GM21619 (cell line): ENCODE measurements at regions not wholly inside any gene's neighbourhood (a gene's known extent, or its start where the extent isn't known, plus 50 kb on each side); places are given as distances from the start of the nearest gene placed in this dataset.

Experiments
- ATAC-seq: cut with Tn5 transposase; IDR thresholded peaks from one replicate; pipeline ENCODE4 v1.9.1; 2021; ENCODE audit not compliant: unreplicated experiment

DNA sequence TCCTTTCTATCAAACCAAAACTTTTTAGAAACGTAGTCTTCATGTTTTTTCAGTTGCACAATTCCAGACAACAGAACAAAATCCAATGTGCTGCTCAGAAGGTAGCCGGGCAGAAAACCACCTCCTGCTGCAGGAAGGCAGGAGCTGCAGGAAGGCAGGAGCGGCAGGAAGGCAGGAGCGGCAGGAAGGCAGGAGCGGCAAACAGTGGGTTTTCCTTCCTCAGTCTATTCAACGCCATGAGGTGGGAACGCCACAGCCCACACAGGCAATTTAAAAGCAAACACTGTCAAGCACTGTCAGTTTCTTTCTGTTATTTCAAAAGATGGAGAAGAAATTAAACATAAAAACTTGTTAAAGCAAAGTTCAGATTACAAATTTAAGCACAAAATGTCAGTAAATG lies 601.2 kb upstream of the SALL3 start:
- ATAC-seq, result no peak

DNA sequence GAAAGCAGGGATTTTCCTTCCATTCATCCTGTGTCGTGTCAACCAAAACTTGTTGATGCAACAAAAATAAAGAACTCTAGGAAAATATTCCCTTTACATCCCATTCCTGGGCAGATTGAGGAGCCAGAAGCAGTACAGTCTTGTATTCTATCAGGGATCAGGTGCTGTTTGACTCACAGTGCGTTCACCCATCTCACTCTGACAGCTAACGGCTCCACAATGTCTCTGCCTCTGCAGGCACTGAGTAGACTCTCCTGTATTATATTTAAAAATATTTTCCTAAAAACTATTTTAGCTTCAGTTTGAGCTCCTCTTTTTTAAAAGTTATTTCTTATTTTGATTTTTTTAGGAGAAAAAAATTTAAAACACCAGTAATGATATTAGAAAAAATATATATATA lies 600.6 kb upstream of the SALL3 start:
- ATAC-seq, result no peak

DNA sequence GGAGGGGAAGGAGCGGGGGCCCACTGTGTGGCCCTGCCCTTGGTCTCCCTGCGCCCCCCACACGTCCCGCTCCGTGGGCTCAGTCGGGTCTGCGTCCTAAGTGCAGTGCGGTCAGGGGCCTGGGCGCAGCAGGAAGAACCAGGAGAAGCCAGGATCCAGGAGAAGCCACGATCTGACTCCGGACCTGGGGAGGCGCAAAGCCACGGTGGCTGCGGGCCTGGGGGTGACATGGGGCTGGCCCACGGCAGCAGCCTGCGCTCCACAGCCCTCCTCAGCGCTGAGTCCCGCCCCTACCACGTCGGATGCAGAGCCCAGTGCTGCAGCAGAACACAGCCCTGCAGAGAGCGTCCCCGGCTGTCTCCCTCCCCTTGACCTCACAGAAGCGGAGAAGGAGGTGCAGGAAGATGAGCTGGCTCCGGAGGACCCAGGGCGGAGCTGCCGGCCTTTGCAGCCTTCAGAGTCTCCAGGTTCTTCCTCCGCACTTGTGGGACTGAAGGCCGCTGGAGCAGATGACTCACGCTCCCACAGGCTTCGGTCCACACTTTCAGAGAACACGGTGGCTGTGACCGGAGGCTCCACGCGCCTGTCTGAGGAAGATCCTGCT lies 589.2 kb upstream of the SALL3 start:
- no peak for ATAC-seq

DNA sequence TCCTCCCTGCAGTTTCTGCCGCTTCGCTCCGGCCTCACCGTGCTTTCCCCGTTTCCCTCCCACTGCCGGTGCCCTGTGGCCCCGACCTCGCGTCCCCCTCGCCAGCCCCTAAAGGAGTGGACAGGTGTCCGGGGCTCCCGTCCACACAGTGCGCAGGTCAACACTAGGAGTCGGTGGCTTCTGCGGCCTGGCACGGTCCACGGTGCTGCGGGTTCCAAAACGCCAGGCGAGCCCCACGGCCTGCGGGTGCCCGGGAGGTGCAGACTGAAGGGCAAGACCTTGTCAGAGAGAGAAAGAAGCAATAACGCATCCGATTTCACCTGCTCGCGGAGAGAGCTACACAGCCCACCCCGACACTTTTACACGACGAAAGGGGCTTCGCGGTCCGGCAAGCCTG lies 588.7 kb upstream of the SALL3 start:
- ATAC-seq, result no peak

DNA sequence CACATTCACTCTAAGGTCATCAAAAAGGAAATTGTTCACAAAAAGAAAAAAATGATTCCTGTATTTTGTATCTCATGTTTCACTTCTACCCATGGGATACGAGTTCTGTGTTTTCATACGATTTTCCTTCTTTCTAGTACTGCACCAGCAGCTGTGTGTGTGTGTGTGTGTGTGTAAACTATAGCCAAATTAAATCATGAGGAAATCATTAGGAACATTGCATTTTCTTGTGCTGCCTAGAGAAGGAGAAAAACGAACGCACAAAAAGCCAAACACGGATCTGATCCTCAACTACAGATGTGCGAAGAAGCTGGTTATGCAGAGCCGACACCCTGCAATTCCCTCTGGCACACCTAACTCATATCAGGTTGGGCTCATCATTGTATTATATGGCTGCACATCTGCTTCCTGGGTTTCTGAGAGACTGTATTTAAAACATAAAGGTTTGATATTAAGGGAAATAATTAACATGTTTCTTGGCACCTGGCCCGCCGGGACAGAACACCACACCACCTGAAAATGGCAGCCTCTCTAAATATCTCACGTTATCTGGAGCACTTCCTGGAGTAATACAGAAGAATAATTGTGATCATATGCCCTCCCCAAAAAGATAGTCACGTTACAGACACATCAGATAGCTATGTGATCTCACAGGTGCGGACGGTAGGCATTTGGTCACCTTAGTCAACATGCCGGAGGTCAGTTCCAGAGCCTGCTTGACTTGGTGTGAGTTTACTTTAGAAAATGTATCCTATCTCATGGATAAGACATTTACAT lies 586.3 kb upstream of the SALL3 start:
- no peak for ATAC-seq

DNA sequence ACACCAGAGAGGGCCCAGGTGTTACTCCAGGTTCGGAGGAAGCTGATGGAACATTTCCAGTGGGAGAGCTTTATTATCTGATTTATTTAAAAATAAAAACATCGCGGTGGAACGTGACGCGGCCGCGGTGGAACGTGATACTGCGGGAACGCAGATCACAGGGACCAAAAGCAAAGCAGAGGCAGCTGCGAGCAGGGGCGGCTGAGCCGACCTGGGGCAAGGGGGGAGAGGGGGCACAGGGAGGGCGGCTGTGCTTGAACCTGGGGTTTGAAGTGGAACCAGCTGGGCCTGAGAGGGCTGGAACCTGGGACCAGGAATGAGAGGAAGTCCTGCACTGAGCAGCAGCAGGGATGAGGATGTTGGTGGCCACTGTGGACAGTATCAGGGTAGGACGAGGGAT lies 583.5 kb upstream of the SALL3 start:
- no peak for ATAC-seq

DNA sequence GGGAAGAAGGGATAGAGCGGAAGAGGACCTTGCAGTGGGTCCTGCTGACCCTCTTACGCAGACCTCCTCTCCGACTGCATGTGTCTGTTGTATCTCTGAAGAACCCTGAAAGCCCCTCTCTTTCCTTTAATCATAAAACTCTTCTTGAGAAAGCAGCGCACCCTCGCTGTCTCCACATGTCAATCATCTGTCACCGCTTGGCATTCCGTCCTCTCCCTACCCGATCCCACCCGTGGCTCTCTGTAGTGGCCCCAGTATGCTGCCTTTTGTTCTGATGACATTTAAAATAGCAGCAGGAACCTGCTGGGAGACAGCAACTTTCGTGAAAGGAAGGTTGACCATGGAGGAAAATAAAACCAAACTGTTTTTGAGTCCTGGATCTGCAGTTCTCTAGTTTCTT lies 582.9 kb upstream of the SALL3 start:
- ATAC-seq, result no peak

DNA sequence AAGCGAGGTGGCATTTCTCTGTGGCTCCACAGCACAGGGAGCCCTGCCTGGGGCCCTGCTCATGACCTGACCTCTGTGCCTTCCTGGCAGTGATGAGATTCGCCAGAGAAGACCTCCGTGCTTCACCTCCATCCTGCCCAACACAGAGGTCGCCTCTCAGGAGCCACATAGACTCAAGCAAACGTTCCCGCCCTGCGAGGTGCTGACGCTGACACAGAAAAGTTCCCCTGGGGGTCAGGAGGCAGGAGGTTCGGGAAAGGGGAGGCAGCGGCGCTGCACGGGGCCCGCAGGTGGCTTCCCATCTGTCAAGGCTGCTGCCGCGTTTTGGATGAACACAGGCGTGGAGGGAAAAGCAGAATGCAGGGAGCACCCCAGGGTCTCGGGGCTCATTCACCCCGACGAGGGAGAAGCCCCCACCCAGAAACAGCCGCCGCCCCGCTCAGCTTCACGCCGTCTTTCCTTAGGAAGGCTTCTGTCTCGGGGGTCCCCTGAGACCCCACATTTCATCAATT lies 579.6 kb upstream of the SALL3 start:
- no peak for ATAC-seq

DNA sequence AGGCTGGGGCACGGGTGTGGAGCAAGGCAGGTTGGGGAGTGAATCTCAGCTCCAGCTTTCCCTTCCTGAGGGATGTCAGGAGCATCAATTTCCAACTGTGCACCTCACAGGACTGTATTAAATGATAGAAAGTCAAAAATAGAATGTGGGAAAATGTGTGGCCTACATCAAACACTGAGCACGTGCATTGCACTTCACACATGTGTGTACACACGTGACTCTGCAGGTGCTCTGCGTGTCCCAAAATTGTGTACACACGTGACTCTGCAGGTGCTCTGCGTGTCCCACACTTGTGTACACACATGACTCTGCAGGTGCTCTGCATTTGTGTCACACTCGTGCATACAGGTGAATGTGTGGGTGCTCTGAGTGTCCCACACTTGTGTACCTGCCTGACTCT lies 577.2 kb upstream of the SALL3 start:
- no peak for ATAC-seq

DNA sequence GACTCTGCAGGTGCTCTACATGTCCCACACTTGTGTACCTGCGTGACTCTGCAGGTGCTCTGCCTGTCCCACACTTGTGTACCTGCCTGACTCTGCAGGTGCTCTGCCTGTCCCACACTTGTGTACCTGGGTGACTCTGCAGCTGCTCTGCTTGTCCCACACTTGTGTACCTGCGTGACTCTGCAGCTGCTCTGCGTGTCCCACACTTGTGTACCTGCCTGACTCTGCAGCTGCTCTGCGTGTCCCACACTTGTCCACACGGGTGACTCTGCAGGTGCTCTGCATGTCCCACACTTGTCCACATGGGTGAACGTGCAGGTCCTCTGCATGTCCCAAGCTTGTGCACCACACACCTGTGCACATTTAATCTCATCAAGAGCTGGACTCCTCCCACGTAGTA lies 576.7 kb upstream of the SALL3 start:
- no peak for ATAC-seq

DNA sequence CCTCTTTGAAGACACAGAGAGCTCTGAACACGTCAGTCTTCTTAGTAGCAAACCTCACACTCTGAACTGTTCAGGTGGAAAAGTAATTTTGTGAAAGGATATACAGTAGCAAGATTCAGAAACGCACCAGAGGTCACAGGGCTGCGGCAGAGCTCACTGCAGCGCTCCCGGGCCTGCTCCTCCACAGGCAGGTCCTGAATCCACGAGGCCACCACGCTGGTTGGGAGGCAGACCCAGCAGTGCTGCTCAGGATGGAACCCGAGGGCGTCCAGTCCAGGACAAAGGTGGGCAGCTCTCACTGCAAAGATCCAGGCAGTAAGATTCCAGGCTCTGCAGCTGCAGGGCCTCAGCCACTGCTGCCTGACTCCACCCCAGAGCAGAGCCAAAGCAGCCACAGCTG lies 576.2 kb upstream of the SALL3 start:
- ATAC-seq, result no peak

DNA sequence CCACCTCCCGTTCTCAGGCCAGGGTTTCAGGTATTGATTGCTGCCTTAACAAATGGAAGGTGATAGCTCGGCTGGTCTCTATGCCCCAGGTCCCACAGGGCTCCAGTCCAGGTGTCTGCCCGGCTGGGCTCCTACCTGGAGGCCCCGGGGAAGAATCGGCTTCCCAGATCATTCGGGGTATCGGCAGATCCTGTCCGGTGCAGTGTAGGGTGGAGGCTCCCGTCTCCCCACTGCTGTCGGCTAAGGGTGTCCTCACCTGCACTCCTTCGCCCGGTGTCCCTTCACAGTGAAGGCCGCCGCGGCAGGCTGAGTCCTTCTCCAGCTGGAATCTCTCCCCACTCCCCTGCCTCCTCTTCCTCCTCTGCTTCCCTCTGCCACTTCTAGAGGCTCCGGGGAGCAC lies 573.9 kb upstream of the SALL3 start:
- no peak for ATAC-seq

DNA sequence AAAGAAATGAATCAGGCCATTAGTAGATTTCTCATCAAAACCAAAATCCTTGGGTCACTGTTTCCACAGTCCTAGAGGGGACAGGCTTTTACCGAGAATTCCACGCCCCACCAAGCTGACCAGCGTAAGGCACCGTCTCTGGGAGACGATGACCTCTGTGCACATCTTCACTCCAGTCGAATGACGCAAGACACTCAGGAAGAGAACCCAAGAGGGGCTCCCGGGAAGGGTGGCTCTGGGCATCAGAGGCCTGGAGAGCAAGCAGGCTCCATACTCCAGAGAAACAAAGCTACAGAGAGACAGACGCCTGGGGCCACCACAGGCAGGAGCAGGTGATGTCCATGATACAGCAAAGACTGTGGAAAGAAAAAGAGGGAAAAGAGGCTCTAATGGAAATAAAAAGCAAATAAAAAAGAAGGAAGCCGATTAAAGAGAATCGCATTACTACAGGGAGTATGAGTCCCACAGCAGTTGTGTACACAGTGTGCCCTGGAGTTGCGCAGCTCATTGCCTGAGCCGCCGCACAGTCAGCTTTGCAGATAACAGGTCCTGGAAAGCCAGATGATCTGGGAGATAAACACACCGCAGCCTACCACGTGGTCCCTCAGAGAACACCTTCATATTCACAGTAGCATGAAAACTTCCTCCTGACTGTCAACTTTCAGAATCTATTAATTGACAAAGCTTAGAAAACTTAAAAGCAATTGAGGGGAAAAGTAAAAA lies 572.7 kb upstream of the SALL3 start:
- ATAC-seq, result no peak

DNA sequence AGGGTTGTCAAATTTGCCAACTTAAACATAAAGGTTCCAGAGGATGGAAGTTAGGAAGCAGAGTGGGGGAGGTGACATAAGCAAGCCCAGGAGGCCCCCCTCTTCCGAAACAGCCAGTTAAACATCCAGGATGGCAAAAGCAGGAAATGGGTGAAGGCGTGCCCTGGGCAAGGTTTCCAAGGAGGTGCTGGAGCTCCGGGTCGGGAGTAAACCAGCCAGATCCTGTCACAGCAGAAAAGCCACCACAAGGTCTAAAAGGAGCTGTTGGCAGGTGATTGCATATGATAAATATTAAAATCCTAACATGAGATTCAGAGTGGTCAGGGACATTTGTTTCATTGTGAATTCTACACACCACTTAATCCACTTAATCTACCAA lies 572.2 kb upstream of the SALL3 start:
- no peak for ATAC-seq

DNA sequence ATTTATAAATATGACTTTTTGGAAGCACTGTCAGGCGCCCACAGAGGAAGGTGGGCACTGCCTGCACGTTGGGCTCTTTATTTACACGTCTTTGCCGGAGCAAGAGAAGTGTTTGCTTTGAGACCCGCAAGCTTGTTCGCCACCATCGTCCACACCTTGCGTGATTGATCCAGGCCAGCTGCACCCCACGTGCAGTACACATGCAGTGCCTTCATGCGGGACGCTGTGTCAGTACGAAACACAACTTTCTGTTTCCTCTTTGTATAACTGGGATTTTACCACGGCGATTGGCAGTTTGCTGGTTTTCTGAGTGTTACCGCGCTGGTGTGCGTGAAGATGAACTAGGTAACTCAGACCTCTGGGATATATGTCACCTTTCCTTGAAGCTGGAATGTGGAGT lies 571.0 kb upstream of the SALL3 start:
- no peak for ATAC-seq

DNA sequence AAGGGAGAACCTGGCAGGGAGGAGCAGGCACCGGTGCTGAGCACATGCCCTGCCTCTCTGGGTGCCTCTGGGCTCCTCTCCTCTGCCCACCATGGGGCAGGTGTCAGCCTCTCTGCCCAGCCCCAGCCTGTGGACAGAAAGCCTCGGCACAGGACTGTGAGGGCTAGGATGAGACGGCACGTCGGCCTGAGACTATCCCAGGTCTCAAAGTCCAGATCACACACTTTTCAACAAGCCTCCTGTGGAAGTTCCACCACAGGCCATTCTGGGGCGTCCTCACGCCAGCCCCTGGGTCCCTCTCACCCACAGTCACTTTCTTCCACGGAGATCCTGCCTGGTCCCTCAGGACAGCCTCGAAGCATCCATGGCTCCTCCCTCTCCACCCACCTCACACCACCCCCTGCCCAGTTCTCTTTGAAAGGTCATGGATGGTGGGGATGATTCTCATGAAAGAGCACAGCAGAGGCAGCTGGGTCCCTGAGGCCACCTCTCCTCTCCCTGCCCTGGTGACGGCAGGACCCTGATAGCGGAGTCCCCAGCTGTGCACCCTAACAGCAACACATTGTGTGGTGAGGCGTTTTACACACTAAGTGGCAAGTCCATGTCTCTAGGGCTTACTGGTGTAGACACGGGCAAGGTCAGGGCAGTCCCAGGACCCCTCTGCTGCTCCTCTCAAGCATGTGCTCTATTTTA lies 569.4 kb upstream of the SALL3 start:
- no peak for ATAC-seq

DNA sequence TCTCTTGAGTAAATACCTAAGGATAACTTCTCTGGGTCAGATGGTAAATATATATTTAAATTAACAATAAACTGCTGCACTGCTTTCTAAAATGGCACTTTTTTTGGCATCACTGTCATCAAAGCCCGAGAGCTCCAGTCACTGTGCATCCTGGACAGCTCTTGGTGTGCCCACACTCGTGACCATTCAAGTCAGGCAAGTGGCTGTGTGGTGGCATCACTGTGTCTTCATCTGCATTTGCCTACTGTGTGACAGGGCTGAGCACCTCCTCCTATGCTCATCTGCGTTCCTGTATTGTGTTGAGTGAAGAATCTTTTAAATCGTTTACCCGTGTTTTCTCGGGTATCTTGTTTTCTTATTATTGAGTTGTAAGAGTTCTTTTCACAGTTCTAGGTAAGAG lies 568.1 kb upstream of the SALL3 start:
- no peak for ATAC-seq

DNA sequence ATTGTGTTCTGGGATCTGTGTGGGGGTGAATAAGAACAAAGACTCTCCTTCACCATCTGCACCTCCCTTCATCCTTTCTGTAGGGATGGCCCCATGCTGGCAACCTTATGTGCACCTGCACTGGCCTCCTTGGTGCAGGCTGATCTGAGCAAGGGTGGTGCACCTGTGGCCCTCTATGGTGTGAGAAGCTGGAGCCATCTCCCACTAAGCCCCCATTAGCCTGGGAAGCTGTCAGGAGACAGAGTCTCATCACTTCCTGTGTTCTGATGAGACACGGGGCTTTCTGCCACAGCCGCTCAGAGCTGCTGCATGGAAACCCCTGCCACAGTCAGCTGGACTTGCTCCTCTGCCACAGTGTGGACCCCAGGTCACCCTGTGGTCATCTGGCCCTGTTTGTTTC lies 565.3 kb upstream of the SALL3 start:
- ATAC-seq, result no peak

DNA sequence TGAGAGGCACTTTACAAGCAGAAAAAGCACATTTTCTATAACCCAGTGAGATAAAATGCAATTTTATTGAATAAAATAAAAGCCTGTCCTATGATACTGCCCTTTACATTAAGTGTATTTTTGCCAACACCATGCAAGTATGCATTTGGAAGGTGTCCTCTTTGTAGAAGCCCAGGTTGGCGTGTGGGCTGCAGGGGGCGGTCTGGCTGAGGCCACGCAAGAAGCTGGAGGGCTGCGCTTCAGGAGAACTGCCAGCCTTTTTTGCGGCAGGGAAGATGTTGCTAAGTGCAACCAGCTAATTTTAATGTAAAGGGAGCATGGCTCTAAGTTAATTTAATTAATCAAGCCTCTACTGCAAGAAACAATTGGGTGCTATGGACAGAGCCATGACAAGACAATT lies 562.8 kb upstream of the SALL3 start:
- no peak for ATAC-seq

DNA sequence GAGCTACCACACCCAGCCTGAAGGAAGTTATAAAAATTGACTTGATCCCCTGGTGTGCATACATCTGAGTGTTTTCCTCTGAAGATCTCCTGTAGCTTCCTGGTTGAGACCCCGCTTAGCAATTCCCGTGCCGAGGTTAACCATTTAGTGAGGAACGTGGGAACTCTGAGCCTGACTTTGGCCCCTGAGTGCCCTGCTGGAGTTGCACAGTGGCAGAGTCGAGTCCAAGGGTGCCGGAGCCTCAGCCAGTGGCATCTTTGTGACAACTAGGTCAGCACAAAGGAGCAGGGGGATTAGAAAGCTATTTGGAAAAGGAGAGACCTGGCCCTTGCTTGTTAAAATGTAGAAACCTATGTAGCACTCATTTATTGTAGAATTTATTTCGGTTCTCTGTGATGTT lies 561.2 kb upstream of the SALL3 start:
- no peak for ATAC-seq

DNA sequence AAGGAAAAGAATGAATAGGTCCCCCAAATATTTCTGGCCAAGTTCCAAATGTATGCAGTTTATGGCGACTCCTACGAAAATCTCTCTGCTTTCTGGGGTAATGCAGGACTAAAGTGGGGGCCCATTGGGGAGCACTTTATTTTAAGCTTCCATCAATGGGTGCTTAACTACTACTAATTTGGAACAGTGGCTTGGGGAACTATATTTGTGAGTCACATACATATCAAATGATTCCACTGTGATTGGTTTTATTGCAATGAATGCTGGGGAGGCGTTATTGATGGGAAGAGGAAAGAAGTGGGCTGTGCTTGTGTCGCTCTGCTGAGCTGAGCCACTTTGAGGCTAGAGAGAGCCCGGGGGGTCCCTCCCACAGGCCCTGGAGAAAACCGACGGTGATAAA lies 560.4 kb upstream of the SALL3 start:
- no peak for ATAC-seq

DNA sequence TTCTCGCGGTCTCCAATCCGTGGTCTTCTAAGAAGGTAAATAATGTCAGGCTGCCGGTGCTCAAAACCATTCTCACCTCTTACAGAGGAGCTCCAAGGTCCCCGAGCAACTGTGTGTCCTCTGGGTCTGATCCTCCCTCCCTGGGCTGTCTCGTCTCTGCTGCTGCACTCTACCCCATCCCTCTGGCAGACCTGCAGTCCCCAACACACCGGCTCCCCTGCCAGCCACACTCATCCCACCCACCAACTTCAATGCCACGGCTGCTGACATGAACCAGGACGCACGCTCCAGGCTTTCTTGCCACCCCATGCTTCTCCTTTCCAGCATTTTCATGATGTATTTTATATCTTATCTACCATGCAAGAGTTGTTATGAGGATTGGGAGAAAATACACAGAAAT lies 559.5 kb upstream of the SALL3 start:
- no peak for ATAC-seq
